K562 (cell line): ENCODE measurements at regions not wholly inside any gene's neighbourhood (a gene's known extent, or its start where the extent isn't known, plus 50 kb on each side); places are given as distances from the start of the nearest gene placed in this dataset.

Experiments used
- COPS2 ChIP-seq: fragments of 450-650 bp; conservative IDR thresholded peaks from 2 replicates; pipeline ENCODE4 v1.6.1; 2016; ENCODE audit warnings: mild to moderate bottlenecking, moderate library complexity
- EZH2 ChIP-seq: IDR thresholded peaks from 2 replicates; pipeline ENCODE4 v1.6.1; 2012; ENCODE audit warnings: low read depth, mild to moderate bottlenecking, inconsistent platforms, low read length, borderline replicate concordance
- MAZ ChIP-seq, 2 experiments: fragments of 450-650 bp in 1 of 2; sonication (generic) in 1 of 2; formaldehyde crosslinking; IDR thresholded peaks in 1 of 2; conservative IDR thresholded peaks in 1 of 2; 2 replicates each; pipeline versions ENCODE4 v1.4.0 to v1.5.0; 2020; ENCODE audit warnings: mild to moderate bottlenecking in 1 of 2, missing genetic modification reagents in 1 of 2
- NFYB ChIP-seq: IDR thresholded peaks from 2 replicates; pipeline ENCODE4 v1.6.1; 2011; ENCODE audit warnings: mild to moderate bottlenecking, moderate library complexity; ENCODE audit not compliant: insufficient read length; ENCODE audit errors: extremely low read depth
- YBX1 ChIP-seq: fragments of 450-650 bp; IDR thresholded peaks from 2 replicates; pipeline ENCODE4 v1.7.1; 2016; ENCODE audit warnings: mild to moderate bottlenecking
- YY1 ChIP-seq, 3 experiments: IDR thresholded peaks; 2 replicates each; pipeline ENCODE4 v1.6.1; 2011; ENCODE audit warnings: low read length in 2 of 3, mild to moderate bottlenecking in 2 of 3, moderate library complexity in 2 of 3, borderline replicate concordance in 1 of 3, control low read depth in 1 of 3, low read depth in 1 of 3; ENCODE audit not compliant: insufficient read depth in 3 of 3, insufficient replicate concordance in 2 of 3, control insufficient read depth in 1 of 3, insufficient read length in 1 of 3; ENCODE audit errors: extremely low read depth in 1 of 3
- TF ChIP-seq, protein P1 (sequence below), 2 experiments: fragments of 450-650 bp; formaldehyde crosslinking in 1 of 2; IDR thresholded peaks; 2 replicates each; pipeline versions ENCODE4 v1.4.0 to v1.6.1; 2014 to 2020; ENCODE audit warnings: mild to moderate bottlenecking in 2 of 2, borderline replicate concordance in 1 of 2, low read depth in 1 of 2
- TF ChIP-seq, protein P2 (sequence below): fragments of 250-450 bp; sonication (Bioruptor Pico); IDR thresholded peaks from 2 replicates; pipeline ENCODE4 v1.8.0; 2022; ENCODE audit warnings: moderate library complexity, mild to moderate bottlenecking, inconsistent platforms
- TF ChIP-seq, protein P3 (sequence below): fragments of 450-650 bp; formaldehyde crosslinking; IDR thresholded peaks from 2 replicates; pipeline ENCODE4 v1.4.0; 2020; ENCODE audit warnings: mild to moderate bottlenecking
- TF ChIP-seq, protein P4 (sequence below), 2 experiments: IDR thresholded peaks; 2 replicates each; pipeline ENCODE4 v1.6.1; 2011; ENCODE audit warnings: borderline replicate concordance in 1 of 2, control low read depth in 1 of 2, low read depth in 1 of 2, low read length in 1 of 2, mild to moderate bottlenecking in 1 of 2, mixed read lengths in 1 of 2, moderate library complexity in 1 of 2; ENCODE audit not compliant: insufficient read depth in 1 of 2, insufficient read length in 1 of 2, poor library complexity in 1 of 2, severe bottlenecking in 1 of 2; ENCODE audit errors: extremely low read depth in 1 of 2
- TF ChIP-seq, protein P5 (sequence below): fragments of 450-650 bp; formaldehyde crosslinking; IDR thresholded peaks from 2 replicates; pipeline ENCODE4 v1.4.0; 2022; ENCODE audit warnings: missing genetic modification characterization

DNA sequence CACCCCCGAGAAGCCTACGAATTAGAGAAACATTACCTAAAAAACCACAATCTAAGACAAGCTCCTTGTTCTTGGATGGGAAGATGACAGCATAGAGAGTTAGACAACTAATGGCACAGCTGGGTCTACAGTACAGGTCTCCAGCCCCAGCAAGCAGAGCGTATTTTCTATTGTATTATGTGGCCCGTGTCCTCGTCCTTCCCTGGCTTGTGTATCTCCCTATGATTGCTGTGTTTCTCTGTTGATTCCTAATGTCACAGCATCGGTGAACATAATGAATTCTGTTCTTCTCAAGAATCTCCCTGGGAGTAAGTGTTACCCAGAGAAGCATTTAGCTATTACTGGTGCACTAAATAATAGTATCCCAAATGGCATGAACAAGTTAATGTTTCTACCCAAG is 66.8 kb upstream of the CEP78 start:
- TF ChIP-seq, protein P1, sequence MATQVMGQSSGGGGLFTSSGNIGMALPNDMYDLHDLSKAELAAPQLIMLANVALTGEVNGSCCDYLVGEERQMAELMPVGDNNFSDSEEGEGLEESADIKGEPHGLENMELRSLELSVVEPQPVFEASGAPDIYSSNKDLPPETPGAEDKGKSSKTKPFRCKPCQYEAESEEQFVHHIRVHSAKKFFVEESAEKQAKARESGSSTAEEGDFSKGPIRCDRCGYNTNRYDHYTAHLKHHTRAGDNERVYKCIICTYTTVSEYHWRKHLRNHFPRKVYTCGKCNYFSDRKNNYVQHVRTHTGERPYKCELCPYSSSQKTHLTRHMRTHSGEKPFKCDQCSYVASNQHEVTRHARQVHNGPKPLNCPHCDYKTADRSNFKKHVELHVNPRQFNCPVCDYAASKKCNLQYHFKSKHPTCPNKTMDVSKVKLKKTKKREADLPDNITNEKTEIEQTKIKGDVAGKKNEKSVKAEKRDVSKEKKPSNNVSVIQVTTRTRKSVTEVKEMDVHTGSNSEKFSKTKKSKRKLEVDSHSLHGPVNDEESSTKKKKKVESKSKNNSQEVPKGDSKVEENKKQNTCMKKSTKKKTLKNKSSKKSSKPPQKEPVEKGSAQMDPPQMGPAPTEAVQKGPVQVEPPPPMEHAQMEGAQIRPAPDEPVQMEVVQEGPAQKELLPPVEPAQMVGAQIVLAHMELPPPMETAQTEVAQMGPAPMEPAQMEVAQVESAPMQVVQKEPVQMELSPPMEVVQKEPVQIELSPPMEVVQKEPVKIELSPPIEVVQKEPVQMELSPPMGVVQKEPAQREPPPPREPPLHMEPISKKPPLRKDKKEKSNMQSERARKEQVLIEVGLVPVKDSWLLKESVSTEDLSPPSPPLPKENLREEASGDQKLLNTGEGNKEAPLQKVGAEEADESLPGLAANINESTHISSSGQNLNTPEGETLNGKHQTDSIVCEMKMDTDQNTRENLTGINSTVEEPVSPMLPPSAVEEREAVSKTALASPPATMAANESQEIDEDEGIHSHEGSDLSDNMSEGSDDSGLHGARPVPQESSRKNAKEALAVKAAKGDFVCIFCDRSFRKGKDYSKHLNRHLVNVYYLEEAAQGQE (IDR thresholded peaks at IDR 0.05; ENCODE audit: borderline replicate concordance): no peak
- TF ChIP-seq, protein P1 (CRISPR knock-in tag; IDR thresholded peaks at IDR 0.05; ENCODE audit: low read depth): no peak
- TF ChIP-seq, protein P2, sequence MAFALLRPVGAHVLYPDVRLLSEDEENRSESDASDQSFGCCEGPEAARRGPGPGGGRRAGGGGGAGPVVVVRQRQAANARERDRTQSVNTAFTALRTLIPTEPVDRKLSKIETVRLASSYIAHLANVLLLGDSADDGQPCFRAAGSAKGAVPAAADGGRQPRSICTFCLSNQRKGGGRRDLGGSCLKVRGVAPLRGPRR (CRISPR knock-in tag): no peak
- TF ChIP-seq, protein P3, sequence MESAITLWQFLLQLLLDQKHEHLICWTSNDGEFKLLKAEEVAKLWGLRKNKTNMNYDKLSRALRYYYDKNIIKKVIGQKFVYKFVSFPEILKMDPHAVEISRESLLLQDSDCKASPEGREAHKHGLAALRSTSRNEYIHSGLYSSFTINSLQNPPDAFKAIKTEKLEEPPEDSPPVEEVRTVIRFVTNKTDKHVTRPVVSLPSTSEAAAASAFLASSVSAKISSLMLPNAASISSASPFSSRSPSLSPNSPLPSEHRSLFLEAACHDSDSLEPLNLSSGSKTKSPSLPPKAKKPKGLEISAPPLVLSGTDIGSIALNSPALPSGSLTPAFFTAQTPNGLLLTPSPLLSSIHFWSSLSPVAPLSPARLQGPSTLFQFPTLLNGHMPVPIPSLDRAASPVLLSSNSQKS (CRISPR knock-in tag): no peak
- TF ChIP-seq YY1 (IDR thresholded peaks at IDR 0.05; ENCODE audit: borderline replicate concordance in 1 of 3, control insufficient read depth in 1 of 3, extremely low read depth in 1 of 3, insufficient read depth in 3 of 3, insufficient read length in 1 of 3, insufficient replicate concordance in 2 of 3, low read depth in 1 of 3, low read length in 2 of 3) (no peak), COPS2 (no peak), EZH2 (no peak), NFYB (no peak), YBX1 (no peak), MAZ (CRISPR knock-in tag; conservative IDR thresholded peaks at IDR 0.05 in 1 of 2, IDR thresholded peaks at IDR 0.05 in 1 of 2) (no peak)
- TF ChIP-seq, protein P4, sequence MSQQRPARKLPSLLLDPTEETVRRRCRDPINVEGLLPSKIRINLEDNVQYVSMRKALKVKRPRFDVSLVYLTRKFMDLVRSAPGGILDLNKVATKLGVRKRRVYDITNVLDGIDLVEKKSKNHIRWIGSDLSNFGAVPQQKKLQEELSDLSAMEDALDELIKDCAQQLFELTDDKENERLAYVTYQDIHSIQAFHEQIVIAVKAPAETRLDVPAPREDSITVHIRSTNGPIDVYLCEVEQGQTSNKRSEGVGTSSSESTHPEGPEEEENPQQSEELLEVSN (IDR thresholded peaks at IDR 0.05; ENCODE audit: borderline replicate concordance in 1 of 2, extremely low read depth in 1 of 2, insufficient read depth in 1 of 2, insufficient read length in 1 of 2, low read depth in 1 of 2, low read length in 1 of 2, poor library complexity in 1 of 2, severe bottlenecking in 1 of 2): no peak
- TF ChIP-seq, protein P5, sequence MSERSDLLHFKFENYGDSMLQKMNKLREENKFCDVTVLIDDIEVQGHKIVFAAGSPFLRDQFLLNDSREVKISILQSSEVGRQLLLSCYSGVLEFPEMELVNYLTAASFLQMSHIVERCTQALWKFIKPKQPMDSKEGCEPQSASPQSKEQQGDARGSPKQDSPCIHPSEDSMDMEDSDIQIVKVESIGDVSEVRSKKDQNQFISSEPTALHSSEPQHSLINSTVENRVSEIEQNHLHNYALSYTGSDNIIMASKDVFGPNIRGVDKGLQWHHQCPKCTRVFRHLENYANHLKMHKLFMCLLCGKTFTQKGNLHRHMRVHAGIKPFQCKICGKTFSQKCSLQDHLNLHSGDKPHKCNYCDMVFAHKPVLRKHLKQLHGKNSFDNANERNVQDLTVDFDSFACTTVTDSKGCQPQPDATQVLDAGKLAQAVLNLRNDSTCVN (CRISPR knock-in tag): no peak
